ENCODE measurements at regions not wholly inside any gene's neighbourhood (a gene's known extent, or its start where the extent isn't known, plus 50 kb on each side); places are given as distances from the start of the nearest gene placed in this dataset.
"Not testable (repeated sequence)": the region's sequence is repeated elsewhere in the genome, so short reads cannot be mapped to it uniquely, and the experiment has no call there.

GRCh38 chr11:23473782-23474181 is 613.5 kb upstream of the CCDC179 start:
- no peak for DNase-seq (ENCODE audit: extremely low read depth, low read depth)
- H3K4me3 ChIP-seq (replicated peaks; ENCODE audit: low read depth, low read length), result no peak overlapping the region
- no peak for TF ChIP-seq CTCF (IDR thresholded peaks at IDR 0.05; ENCODE audit: low read depth, low read length, missing control alignments)

DNA sequence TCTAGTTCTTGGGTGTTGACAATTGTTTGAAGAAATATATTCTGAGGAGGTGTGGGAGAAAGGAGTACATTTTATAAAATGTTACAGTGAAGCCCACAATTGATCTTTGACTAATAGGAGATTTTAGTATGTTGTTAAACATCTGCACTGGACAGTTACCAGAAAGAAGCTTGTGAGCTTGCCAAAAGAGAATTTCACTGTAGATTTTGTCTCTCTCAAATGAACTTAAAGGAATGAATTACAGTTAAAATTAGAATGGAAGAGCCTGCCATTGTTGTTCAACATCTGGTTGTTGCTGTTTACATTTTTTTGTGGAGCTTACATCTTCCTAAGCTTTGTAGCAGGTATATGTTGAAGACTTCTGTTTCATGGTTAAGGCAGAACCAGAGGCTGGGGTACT is 620.5 kb upstream of the CCDC179 start:
- no peak for TF ChIP-seq CTCF (IDR thresholded peaks at IDR 0.05; ENCODE audit: low read depth, low read length, missing control alignments)
- DNase-seq (ENCODE audit: extremely low read depth, low read depth), result no peak

GRCh38 chr11:23484146-23484545 is 623.9 kb upstream of the CCDC179 start:
- not testable (repeated sequence) for H3K4me3 ChIP-seq (replicated peaks; ENCODE audit: low read depth, low read length); DNase-seq (ENCODE audit: extremely low read depth, low read depth)

More for the DNA sequence above, 620.5 kb upstream of the CCDC179 start:
- H3K4me3 ChIP-seq (replicated peaks; ENCODE audit: low read depth, low read length), result no peak overlapping the region

DNA sequence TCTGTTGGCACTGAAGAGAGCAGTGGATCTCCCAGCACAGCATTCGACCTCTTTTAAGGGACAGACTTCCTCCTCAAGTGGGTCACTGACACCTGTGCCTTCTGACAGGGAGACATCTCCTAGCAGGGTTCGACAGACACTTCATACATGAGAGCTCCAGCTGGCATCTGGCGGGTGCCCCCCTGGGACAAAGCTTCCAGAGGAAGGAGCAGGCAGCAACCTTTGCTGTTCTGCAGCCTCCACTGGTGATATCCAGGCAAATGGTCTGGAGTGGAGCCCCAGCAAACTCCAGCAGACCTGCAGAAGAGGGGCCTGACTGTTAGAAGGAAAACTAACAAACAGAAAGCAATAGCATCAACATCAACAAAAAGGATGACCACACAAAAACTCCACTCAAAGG is 624.3 kb upstream of the CCDC179 start:
- DNase-seq (ENCODE audit: extremely low read depth, low read depth); H3K4me3 ChIP-seq (replicated peaks; ENCODE audit: low read depth, low read length): not testable (repeated sequence)

- DNase-seq (ENCODE audit: extremely low read depth, low read depth), result no peak
- no peak for TF ChIP-seq CTCF (IDR thresholded peaks at IDR 0.05; ENCODE audit: low read depth, low read length, missing control alignments)
- H3K4me3 ChIP-seq (replicated peaks; ENCODE audit: low read depth, low read length), result no peak overlapping the region
These were observed 630.4 kb upstream of the CCDC179 start for GRCh38 chr11:23490557-23491235.

- no peak for TF ChIP-seq CTCF (IDR thresholded peaks at IDR 0.05; ENCODE audit: low read depth, low read length, missing control alignments)
- H3K4me3 ChIP-seq (replicated peaks; ENCODE audit: low read depth, low read length), result no peak overlapping the region
- no peak for DNase-seq (ENCODE audit: extremely low read depth, low read depth)
These were observed 634.7 kb upstream of the CCDC179 start for GRCh38 chr11:23494981-23495380.

GRCh38 chr11:23496340-23496739 is 636.1 kb upstream of the CCDC179 start:
- no peak for DNase-seq (ENCODE audit: extremely low read depth, low read depth)
- H3K4me3 ChIP-seq (replicated peaks; ENCODE audit: low read depth, low read length), result no peak overlapping the region
- TF ChIP-seq CTCF (IDR thresholded peaks at IDR 0.05; ENCODE audit: low read depth, low read length, missing control alignments), result no peak

GRCh38 chr11:23497040-23497439 is 636.8 kb upstream of the CCDC179 start:
- no peak overlapping the region for H3K4me3 ChIP-seq (replicated peaks; ENCODE audit: low read depth, low read length)
- no peak for TF ChIP-seq CTCF (IDR thresholded peaks at IDR 0.05; ENCODE audit: low read depth, low read length, missing control alignments)
- DNase-seq (ENCODE audit: extremely low read depth, low read depth), result no peak

Data from HFF-Myc (cell line).